ENCODE measurements at regions not wholly inside any gene's neighbourhood (a gene's known extent, or its start where the extent isn't known, plus 50 kb on each side); places are given as distances from the start of the nearest gene placed in this dataset.

GRCh38 chr6:100237821-100238220 is 226.9 kb downstream of the SIM1 start:
- no peak overlapping the region for H3K4me3 ChIP-seq (ENCODE audit: low read depth, low read length)
- peak; percentile 12 for DNase-seq (ENCODE audit: low read depth)
- TF ChIP-seq, protein P1, sequence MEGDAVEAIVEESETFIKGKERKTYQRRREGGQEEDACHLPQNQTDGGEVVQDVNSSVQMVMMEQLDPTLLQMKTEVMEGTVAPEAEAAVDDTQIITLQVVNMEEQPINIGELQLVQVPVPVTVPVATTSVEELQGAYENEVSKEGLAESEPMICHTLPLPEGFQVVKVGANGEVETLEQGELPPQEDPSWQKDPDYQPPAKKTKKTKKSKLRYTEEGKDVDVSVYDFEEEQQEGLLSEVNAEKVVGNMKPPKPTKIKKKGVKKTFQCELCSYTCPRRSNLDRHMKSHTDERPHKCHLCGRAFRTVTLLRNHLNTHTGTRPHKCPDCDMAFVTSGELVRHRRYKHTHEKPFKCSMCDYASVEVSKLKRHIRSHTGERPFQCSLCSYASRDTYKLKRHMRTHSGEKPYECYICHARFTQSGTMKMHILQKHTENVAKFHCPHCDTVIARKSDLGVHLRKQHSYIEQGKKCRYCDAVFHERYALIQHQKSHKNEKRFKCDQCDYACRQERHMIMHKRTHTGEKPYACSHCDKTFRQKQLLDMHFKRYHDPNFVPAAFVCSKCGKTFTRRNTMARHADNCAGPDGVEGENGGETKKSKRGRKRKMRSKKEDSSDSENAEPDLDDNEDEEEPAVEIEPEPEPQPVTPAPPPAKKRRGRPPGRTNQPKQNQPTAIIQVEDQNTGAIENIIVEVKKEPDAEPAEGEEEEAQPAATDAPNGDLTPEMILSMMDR (conservative IDR thresholded peaks at IDR 0.05; ENCODE audit: low read depth, low read length), result no peak

DNA sequence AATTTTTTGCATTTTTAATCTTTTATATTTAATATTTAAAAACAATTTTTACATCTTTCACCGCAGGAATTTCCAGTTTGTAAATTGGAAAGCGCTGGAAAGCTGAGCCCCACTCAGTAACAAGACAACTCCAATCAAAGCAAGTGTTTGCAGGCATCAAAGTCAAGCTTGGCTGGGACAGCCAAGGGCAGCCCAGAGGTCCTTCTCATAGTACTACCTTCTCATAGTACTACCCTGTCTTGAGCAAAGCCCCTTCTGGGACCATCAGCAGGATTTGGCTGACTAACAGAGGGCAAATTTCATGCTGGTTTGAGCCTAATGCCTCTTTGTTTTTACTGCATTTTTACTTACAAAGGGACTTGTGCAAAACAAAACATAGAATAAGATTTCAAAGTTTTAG is 228.3 kb downstream of the SIM1 start:
- TF ChIP-seq, protein P1 (conservative IDR thresholded peaks at IDR 0.05; ENCODE audit: low read depth, low read length), result no peak
- DNase-seq (ENCODE audit: low read depth), result no peak
- no peak overlapping the region for H3K4me3 ChIP-seq (ENCODE audit: low read depth, low read length)

DNA sequence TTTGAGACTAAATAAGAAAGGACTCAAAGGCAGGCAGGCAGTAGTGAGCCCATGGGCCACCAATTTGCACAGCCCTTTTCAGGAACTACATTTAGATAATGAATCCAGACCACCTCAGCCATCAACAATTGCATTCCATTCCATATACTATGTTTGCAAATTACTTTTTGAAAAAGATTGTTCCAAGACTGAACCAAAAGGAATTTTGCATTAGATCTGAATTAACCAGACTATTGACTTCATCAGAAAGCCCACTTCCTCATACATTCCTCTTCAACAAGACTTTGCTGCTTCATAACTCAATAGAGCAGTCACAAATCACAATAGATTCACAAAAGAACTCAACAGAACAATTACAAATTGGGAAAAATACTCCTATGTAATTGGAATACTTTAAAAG is 229.1 kb downstream of the SIM1 start:
- TF ChIP-seq, protein P1 (conservative IDR thresholded peaks at IDR 0.05; ENCODE audit: low read depth, low read length), result no peak
- no peak overlapping the region for H3K4me3 ChIP-seq (ENCODE audit: low read depth, low read length)
- DNase-seq (ENCODE audit: low read depth), result no peak

DNA sequence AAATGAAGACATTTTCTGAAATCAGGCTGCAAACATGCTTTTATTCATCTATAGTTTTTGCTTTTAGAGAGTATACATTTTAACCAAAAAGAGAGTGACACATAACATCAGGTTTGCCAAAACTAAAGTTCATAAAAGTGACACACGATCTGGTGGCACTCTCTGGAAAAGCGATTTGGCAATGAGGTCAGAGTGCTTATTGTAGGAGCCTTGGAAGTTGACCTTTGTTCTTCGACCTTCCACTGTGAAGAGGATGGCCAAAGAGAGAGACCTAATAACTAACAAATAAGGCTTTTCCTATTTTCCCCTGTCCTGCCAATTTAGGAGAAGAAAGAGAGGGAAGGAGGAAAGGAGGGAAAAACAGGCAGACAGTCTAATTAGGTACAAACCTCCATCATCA is 230.1 kb downstream of the SIM1 start:
- TF ChIP-seq, protein P1 (conservative IDR thresholded peaks at IDR 0.05; ENCODE audit: low read depth, low read length), result no peak
- no peak overlapping the region for H3K4me3 ChIP-seq (ENCODE audit: low read depth, low read length)
- no peak for DNase-seq (ENCODE audit: low read depth)

DNA sequence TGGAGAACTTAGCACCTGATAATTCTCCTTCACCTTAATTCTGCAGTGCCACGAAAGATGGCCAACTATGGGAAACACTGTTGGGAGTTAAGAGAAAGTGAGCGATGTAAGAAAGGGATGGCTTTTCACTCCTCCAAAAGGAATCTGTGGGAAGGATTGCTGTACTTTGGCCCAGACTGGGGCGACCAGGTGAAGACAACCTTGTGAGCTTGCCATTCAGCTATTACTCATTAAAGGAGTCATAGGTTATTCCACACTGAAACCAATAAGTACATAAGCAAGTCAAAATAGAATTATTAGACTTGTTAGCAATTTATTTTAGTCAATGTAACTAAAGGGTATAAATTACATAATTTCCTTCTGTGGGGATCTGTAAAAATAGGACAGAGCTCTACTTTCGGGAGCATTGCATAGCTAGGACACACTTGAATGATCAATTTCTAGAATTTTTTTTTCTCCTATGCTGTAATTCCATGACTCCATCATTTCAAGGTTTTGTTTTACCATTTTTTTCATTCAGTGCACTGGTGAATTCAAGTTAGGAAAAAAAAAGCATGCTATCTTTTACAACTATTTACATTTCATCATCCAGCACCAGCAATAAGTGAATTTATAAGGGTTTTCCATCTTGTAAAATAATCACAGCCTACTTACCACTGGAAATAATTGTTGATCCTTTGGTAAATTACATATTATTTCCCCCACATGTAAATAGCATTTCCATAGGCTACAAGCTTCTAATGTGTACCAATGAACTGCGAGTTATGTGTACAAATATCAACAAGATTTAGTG is 231.7 kb downstream of the SIM1 start:
- TF ChIP-seq, protein P1 (conservative IDR thresholded peaks at IDR 0.05; ENCODE audit: low read depth, low read length), result no peak
- no peak for DNase-seq (ENCODE audit: low read depth)

DNA sequence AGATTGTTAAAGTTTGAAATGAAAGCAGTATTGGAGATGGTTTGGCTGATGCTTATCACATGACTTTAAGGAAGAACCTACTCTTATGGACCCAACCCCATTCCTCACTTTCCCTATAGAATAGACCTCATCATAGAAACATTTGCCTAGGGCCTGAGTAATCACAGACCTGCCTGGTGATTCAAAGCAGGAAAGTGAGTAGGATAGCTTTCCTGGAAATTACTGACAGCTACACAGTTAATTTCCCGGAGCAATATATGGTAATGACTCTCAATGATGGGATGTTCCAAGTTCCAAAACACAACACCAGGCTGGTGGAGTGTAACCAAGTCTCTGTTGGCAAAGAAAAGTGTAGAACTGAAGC is 233.8 kb downstream of the SIM1 start:
- TF ChIP-seq, protein P1 (conservative IDR thresholded peaks at IDR 0.05; ENCODE audit: low read depth, low read length), result no peak
- H3K4me3 ChIP-seq (ENCODE audit: low read depth, low read length), result no peak overlapping the region
- DNase-seq (ENCODE audit: low read depth), result no peak

More for the DNA sequence above, 231.7 kb downstream of the SIM1 start:
- no peak overlapping the region for H3K4me3 ChIP-seq (ENCODE audit: low read depth, low read length)

Measured in choroid plexus epithelial cell (primary cell).